Esophagus mucosa (tissue), 1 donor: ENCODE measurements at regions not wholly inside any gene's neighbourhood (a gene's known extent, or its start where the extent isn't known, plus 50 kb on each side); places are given as distances from the start of the nearest gene placed in this dataset.
A peak's percentile ranks its signal among the peaks of the same experiment; 100 is the strongest.

ENCODE experiments used
- ATAC-seq: fragments of 200-7000 bp; cut with Tn5 transposase; one replicate; pipeline ENCODE4 v1.9.1; 2020
- donor health status: DM: yes; HTN: yes; CAD: no.

DNA sequence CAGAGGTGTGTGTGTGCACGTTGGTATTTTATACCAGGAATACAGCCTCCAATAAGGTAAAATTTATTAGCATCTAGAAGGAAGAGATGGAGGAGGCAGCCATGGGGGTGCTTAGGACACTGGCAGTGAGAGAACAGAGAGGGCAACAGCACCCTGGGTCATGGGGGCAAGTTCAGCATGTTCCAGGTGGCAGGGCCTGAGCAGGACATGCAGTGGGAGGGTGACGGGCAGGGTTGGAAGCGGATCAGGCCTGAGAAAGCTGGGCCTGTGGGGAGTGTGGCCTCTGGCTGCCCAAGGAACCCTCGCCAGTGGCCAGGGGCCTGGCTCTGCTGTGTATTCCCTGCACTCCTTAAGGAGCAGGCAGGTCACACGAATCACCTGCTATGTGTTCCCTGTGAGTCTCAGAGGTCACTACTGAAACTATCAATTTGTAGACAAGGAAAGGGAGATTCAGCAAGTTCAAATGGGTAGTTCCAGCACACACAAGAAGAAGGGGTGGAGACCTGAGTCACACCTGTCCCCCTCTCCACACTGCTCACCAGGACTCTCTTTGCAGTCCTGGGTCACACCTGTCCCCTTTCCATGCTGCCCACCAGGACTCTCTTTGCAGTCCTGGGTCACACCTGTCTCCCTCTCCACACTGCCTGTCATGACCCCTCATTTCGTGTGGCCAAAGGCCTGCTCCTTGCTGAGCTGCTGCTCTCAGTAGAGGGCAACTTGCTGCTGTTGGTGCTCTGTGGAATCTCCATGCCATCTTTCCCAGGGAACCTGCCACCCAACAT lies 463.9 kb upstream of the HS6ST1 start:
- no peak for ATAC-seq

DNA sequence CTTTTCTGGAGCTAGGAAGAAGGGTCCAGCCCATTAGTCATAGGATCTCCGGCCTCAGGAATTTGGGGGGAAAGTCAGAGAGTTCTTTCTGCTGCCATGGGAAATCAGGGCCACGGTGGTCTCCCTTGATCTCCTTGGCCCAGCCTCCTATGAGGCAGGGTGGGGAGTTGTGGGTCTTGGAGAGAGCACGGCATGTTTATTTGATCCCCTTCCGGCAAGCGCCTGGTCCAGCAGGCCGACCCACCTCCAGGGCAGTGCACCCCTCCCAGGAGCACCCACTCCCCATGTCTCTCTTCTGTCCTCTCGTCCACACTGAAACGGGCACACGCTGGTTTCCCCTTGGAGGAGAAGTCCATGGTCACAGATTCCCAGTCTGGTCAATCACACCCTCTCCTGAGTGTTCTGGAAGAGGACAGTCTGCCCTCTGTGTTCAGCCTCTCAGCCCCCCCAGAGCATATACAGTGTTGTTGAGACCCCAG lies 464.6 kb upstream of the HS6ST1 start:
- no peak for ATAC-seq

DNA sequence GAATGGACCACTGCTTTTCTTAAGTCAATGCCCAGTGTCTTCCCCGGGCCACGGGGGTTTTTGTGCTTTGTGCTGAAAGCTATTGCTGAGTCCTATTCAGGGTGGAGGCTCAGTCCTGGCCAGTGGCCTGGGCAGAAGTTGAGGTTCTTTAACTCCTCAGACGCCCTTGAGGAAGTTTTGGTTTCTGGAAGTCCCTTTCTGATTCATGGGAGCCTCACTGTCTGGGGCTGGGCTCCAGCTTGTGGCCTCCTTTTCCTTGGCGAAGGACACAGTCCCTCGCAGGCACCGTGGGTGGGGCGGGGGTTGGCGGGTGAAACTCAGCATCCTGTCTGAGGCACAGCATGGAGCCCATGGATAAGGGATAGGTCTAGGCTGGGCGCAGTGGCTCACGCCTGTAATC lies 465.2 kb upstream of the HS6ST1 start:
- ATAC-seq = no peak

DNA sequence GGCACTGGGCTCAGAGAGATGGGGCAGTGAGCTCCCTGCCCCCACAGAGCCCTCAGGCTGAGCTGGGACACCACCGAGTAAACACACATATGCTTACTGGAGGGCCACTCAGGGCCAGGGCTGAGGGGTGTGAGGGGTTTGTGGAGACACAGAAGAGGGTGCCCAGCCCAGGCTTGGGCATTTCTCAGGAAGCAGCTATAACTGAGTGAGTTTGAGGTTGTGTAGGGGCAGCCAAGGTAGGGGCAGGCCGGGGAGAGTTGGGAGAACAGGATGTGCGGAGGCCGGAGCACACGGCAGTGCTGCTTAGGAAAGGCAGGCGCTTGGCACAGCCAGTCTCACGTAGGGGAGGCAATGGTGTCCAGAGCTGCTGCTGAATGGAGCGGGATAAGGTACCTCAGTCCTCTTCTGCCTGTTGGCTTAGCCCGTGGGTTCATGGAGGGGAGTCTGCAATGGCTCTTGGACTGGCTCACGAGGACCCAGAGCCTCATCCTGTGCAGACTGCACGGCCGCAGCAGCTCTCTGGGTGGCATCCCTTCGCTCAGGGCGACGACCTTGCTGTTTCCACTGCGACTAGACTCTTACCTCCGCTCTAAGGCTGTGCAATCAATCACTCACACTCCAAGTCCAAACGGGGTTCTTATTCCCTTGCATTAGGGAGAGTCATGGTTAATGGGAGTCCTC lies 466.1 kb upstream of the HS6ST1 start:
- no peak for ATAC-seq

DNA sequence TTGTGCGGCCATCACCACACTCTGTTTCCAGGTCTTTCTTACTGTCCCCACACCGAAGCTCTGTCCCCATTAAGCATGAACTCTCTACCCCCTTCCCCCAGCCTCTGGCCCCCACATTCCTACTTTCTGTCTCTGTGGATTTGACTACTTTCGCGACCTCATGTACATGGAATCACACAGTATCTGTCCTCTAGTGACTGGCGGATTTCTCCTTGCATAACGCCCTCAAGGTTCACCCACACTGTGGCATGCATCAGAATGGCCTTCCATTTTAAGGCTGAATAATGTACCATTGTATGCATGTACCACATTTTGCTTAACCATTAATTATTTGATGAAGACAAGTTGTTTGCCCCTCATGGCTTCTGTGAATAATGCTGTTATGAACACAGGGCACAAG lies 467.6 kb upstream of the HS6ST1 start:
- ATAC-seq = no peak

DNA sequence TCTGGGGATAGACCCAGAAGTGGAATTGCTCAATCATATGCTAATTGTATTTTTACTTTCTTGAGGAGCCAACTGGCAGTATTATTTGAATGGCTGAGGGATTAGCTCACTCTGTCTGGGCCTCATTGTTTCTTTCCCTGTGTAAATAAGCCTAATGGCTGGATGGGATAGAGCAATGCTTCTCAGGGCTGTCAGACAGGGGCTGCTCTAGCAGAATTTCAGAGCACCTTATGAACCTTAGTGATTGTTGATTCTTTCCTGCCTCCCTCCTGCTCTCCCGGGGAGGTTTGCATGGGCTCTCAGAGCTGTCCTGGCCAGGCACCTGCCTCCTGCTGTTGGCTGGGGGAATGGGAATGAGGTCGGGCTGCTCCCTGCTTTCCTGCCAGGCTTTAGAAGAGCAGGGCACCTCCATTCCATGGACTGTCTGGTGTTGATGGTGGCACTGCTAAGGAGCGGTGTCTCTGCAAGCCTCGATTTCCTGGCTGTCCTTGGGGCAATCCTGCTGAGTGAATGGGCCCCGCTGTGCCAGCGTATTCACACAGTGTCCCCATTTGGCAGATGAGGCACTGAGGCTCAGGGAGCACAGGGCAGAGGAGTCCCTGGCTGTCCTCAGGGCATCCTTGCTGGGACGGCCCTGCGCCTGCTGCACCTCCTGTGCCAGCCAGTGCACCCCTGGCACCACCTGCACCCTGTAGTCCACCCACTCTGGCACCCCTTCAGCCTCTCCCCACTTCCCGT lies 468.2 kb upstream of the HS6ST1 start:
- peak; percentile 39 for ATAC-seq

DNA sequence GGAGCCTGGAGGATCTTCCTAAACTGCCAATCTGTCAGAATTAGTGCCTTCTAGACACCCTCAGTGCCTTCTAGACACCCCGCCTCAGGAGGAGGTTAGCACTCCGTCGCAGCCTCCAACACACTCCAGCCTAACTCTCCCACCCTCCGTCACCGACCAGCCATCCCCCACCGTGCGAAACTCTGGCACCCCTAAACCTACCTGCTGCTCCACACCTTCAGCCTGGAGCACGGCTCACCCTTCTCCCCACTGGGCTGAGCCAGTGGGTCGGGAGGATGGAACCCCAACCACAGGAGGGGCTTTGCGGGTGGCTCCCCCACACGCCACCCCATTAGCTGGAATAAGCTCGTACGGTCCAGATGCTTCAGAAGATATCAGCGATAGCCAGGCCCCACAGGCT lies 468.9 kb upstream of the HS6ST1 start:
- ATAC-seq = no peak

DNA sequence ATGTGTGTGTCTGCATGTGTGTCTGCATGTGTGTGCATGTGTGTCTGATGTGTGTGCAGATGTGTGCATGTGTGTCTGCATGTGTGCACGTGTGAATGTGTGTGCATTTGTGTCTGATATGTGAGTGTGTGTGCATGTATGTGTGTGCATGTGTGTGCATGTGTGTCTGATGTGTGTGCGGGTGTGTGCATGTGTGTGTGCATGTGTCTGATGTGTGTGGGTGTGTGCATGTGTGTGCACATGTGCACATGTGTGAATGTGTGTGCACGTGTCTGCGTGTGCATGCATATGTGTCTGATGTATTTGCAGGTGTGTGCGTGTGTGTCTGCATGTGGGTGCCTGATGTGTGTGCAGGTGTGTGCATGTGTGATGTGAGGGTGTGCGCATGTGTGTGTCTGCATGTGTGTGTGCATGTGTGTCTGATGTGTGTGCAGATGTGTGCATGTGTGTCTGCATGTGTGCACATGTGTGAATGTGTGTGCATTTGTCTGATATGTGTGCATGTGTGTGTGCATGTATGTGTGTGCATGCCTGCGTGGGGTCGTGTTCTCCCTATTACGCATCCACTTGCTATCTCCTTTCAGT lies 470.1 kb upstream of the HS6ST1 start:
- no peak for ATAC-seq

DNA sequence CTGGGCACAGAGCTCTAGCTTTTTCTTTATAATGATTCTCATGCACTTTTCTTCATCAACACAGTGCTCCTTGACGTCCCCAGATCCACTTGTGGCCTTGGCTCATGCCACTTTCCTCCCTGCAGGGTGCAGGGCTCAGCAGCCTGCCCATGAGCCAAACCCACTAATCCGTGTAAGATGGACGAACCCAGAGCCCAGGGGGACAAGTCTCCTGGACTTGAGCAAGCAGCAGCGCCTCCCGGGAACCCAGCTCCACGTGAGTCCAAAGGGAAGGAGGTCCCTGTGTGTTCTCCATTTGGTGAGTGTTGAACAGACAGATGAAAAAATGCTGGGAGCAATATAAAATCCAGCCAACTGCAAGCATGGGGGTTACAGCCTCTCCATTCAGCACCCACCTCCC lies 470.6 kb upstream of the HS6ST1 start:
- ATAC-seq = no peak

DNA sequence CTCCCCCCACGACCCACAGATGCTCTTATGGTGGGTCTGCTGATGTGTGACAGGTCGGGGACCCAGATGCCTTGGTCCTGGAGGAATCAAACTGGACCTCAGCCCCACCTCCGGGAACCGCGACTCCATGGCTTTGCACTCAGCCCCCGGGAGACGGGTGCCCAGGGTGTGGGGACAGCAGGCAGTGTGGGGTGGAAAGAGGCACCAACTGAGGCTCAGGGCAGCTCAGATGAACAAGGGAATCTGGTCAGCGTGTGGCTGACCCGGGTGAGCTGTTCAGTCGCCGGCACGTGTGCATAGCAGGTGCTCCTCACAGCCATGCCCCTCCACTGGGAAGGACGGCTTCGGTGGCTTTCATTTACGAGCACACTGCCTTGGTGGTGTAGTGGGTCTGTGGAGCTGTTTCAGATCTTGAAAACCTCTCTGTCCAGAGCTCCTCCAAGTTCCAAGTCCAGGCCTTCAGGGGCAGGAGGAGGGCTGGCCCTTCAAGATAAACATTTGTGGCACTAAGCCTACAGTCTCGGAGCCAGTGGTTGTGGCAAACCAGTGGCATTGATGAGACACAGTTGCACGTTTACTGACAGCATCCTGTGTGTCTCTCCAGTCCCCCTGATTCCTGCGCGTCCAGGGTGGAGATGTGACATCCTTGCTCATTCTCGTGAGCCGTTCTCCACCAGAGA lies 471.2 kb upstream of the HS6ST1 start:
- no peak for ATAC-seq

DNA sequence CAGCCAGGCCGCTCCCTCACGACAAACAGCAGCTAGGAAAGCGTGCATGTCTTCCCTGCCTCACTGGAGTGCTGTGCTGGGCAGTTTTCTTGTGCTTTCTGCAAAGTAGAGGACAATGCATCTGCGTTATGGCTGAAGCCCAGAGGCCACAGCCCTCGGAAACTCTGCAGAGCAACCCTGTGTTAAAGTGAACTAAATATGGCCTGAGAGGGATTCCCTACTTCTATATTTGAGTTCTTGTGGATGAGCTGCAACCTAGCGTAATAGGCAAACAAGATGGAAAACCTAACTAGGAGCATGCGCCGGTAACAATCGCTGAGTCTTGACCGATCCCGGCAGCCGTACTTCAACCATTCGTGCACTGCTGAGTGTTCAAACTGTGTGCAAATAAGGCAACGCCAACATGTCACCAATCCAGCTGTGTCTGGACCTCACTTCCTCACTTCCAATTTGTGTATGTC lies 471.9 kb upstream of the HS6ST1 start:
- ATAC-seq = no peak

DNA sequence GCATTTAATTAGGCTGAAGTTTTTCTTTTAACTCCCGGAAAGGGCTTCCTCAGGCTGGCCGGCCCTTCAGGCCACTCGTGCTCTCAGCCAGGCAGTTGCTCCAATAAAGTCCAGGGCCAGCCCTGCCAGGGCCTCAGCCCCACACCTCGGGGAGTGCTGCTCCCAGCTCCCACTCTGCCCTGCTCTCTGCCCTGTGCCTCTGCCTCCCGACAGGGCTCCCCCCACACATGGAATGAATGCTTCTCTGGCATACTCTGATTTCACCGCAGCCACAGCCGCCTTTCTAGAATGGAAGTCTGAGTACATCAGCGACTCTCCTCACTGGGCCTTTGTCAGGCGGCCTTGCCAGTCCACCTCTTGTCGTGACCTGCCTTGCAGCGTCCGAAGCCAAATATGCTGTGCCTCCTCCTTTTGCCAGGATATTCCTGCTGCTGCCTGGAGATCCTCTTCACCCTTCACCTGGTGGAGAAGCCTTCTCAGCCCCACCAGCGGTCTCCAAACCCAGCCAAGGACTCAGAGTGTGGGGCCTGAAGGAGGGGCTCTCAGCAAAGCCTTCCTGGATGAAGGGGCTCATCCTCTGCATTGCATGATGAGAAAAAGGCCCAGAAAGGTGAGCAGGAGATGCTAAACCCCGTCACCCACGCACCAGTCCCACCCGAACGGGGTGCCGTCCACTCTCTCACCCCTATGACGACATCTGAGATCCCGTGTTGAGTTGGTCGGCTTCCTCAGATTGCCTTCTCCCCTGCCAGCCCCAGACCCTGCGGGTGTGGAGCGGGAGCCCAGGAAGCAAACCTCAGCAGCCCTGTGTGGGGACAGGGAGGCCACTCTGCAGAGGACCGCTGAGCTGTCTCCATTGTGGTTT lies 472.7 kb upstream of the HS6ST1 start:
- ATAC-seq = no peak

DNA sequence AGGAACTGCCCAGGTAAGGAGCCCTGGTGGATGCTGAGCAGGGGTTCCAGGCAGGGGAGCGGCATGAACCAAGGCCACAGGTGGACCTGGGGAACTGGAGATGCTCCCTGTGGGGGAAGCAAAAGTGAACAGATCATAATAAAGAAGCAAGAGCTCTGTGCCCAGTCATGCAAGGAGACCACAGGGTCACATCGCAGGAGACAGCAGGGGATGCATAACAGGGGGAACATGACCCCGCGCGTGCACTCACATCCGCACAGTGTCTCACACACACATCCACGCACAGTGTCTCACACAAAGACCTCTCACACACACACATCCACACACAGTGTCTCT lies 473.3 kb upstream of the HS6ST1 start:
- ATAC-seq = no peak

DNA sequence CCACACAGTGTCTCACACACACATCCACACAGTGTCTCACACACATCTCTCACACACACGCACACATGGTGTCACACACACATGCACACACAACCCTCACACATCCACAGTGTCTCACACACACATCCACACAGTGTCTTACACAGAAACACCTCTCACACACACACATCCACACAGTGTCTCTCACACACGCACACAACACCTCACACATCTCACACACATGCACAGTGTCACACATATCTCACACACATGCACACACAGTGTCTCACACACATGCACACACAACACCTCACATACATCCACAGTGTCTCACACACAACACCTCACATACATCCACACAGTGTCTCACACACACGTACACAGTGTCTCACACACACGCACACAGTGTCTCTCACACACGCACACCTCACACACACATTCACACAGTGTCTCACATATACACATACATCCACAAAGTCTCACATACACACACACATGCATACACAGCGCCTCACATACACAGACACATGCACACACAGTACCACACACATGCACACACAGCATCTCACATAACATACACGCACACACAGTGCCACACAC lies 473.9 kb upstream of the HS6ST1 start:
- ATAC-seq = no peak

DNA sequence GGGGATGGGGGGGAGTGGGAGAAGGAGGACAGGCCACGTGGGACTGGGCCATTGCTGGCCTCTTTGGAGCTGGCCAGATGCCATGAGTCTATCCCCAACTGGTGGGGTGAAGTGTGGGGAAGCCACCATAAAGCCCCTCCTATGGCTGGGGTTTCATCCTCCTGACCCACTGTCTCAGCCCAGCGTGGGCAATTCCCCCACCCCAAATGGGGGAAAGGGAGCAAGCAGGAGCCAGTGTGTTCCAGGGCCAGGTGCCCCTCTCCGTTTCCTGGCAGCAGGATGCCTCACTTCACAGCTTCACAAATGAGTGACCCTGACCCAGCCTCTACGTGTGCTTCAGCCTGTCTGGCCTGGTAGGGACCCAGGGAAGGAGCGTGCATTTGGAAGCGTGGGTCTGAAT lies 474.7 kb upstream of the HS6ST1 start:
- no peak for ATAC-seq

DNA sequence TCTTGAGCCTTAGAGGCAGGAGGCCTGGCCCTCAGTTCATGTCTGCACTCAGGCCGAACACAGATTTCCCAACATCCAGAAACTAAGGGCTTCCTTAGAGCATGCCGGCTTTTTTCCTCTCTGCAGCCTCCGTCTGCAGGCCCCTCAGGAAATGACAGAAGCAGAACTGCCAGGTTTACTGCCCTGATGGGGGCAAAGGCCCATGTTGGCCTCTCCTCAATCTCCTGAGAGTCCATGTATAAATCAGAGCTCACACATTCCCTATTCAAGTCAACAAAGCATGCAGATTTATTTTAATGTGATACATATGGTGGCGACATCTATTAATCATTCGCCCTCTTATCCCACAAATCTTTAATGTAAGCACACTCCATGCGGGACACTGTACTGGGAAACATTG lies 475.6 kb upstream of the HS6ST1 start:
- ATAC-seq = no peak

DNA sequence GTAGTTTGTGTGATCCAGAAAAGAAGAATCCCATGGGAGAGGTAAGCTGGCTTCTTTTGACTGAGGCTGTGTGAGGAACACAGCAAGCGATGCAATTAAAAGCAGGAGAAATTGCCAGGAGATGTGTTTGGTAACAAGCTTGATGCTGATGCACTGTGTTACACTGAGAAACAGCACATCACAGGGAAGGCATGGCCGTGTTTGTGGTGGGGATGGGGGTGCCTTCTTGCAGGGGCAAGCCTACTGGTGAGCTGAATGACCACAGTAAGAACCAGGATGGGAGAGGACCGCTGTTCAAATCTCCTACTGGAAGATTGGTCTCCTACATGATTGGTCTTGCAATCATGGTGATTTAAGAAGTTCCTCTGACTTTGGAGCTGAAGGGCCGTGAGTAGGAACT lies 477.7 kb upstream of the HS6ST1 start:
- no peak for ATAC-seq

DNA sequence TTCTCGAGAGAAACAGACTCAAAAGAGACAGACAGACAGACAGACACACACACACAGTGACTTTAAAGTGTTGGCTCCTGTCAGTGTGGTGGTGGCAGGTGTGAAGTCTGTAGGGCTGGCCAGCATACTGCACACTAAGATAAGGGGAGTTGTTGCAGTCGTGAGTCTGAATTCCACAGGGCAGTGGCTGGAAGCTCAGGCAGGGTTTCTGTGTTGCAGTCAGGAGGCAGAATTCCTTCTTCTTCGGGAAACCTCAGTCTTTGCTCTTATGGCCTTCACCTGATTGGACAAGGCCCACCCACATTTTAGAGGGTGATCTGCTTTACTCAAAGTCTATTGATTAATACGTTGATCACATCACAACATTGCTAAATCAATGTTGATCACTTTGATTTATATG lies 478.4 kb upstream of the HS6ST1 start:
- ATAC-seq = no peak

DNA sequence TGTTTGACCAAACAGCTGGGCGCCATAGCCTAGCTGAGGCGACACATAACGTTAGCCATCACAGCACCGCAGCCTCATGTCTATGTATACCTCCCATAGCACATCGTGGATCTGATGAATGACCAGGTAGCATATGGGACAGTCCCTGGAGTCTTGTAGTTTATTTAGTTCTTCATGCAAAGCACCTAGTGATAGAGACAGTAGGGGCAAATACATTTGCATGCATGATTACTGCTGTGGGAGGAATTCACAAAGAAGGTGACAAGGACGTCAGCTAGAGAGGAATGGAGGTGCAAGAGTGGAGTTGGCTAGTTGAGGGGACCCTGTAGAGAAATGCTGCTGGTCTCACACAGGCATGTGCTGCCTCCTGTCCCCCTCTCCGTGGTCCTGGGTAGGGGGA lies 478.9 kb upstream of the HS6ST1 start:
- ATAC-seq = no peak

DNA sequence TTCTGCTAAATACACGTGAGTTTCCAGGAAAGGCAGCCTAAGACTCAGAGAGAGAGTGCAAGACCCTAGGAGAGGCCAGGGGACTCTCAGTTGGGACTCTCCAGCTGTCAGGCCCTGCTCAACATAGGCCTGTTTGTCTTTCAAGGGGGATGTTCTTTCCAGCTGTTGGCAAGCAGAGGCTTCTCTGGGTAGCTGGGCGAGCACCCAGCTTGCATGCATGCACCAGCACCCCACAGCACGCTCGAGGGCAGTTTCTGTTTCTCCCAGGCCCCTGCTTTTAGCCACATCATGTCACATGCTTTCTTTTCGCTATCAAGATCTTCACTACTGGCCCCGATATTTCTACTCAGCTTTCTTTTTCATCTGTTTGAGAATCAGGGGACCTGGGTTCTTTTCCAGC lies 479.3 kb upstream of the HS6ST1 start:
- ATAC-seq = peak; percentile 34
